HepG2 (cell line): ENCODE measurements at regions not wholly inside any gene's neighbourhood (a gene's known extent, or its start where the extent isn't known, plus 50 kb on each side); places are given as distances from the start of the nearest gene placed in this dataset.

Source experiments
- ATAC-seq: fragments of 200-7000 bp; cut with Tn5 transposase; 3 replicates; pipeline ENCODE4 v1.9.1; 2020; ENCODE audit warnings: mild to moderate bottlenecking, moderate library complexity
- BruUV-seq: library from RNA; stranded (reverse); fragments of 400-500 nt; replicated peaks from 2 replicates; lab custom pipeline; 2021; lab: Mats Ljungman, UMichigan
- CTCF ChIA-PET: fragments of 300-600 bp; formaldehyde crosslinking; extraction: SDS; loops from one replicate; lab custom pipeline; 2021; ENCODE audit warnings: low total read pairs, inconsistent platforms, low intra/inter-chr PET ratio; lab: Yijun Ruan, JAX
- POLR2A ChIA-PET: fragments of 350-600 bp; sonication (Branson Sonifier 250); formaldehyde crosslinking; loops from one replicate; lab custom pipeline; 2020; ENCODE audit warnings: antibody characterized with exemption, inconsistent platforms; lab: Yijun Ruan, JAX
- DNase-seq: peaks from one replicate; pipeline ENCODE4 v3.0.0-alpha.2; 2015; ENCODE audit warnings: low spot score
- FAIRE-seq: peaks from 3 replicates; lab custom pipeline; 2011; peaks lifted over from hg19 to GRCh38; lab: Jason Lieb, UNC
- H2AFZ ChIP-seq: one replicate; pipeline ENCODE4 v1.6.1; 2011; ENCODE audit warnings: low read length, inconsistent platforms
- H3K27ac ChIP-seq: fragments of 300-600 bp; 3 replicates; pipeline ENCODE4 v1.8.0; 2011; ENCODE audit warnings: mixed run types, mild to moderate bottlenecking, mixed read lengths, low read length, inconsistent platforms; ENCODE audit not compliant: insufficient read depth; ENCODE audit errors: extremely low read length
- H3K27me3 ChIP-seq, 2 experiments: fragments of 200-600 bp in 1 of 2; 2 replicates in 1 of 2; 3 replicates in 1 of 2; pipeline versions ENCODE4 v1.6.0 to v1.8.0; 2011; ENCODE audit warnings: low read length in 2 of 2, mild to moderate bottlenecking in 2 of 2, moderate library complexity in 2 of 2, inconsistent platforms in 1 of 2; ENCODE audit not compliant: insufficient read depth in 2 of 2, control insufficient read depth in 1 of 2
- H3K36me3 ChIP-seq, 2 experiments: fragments of 200-600 bp in 1 of 2; replicated peaks in 1 of 2; 2 replicates in 1 of 2; 3 replicates in 1 of 2; pipeline versions ENCODE4 v1.5.1 to v1.8.0; 2011; ENCODE audit warnings: low read length in 2 of 2, inconsistent platforms in 1 of 2; ENCODE audit not compliant: insufficient read depth in 2 of 2, control insufficient read depth in 1 of 2
- H3K4me1 ChIP-seq: 2 replicates; pipeline ENCODE4 v1.5.1; 2012; ENCODE audit warnings: low read length, inconsistent platforms; ENCODE audit not compliant: insufficient read depth
- H3K4me2 ChIP-seq: 2 replicates; pipeline ENCODE4 v1.6.0; 2011; ENCODE audit warnings: low read depth, low read length, inconsistent platforms
- H3K4me3 ChIP-seq, 3 experiments: fragments of 200-600 bp in 1 of 3; sonication (generic), shearing (Covaris generic) in 1 of 3; replicated peaks in 1 of 3; 2 replicates each; pipeline ENCODE4 v1.5.1; 2011 to 2016; ENCODE audit warnings: low read length in 3 of 3, inconsistent platforms in 2 of 3, low read depth in 2 of 3, mild to moderate bottlenecking in 2 of 3, control low read depth in 1 of 3, mixed read lengths in 1 of 3; ENCODE audit not compliant: insufficient read depth in 1 of 3
- H3K79me2 ChIP-seq: one replicate; pipeline ENCODE4 v1.6.1; 2011; ENCODE audit warnings: low read length, inconsistent platforms; ENCODE audit not compliant: insufficient read depth
- H3K9ac ChIP-seq: 2 replicates; pipeline ENCODE4 v1.6.0; 2011; ENCODE audit warnings: mild to moderate bottlenecking, low read depth, low read length, inconsistent platforms; ENCODE audit not compliant: insufficient read depth
- H3K9me3 ChIP-seq: 2 replicates; pipeline ENCODE4 v1.5.1; 2012; ENCODE audit warnings: mild to moderate bottlenecking, low read length
- H4K20me1 ChIP-seq: 2 replicates; pipeline ENCODE4 v1.6.0; 2011; ENCODE audit warnings: inconsistent platforms, mild to moderate bottlenecking, low read length, moderate library complexity; ENCODE audit not compliant: insufficient read depth
- CEBPB ChIP-seq: IDR thresholded peaks from 2 replicates; pipeline ENCODE4 v1.6.1; 2011; ENCODE audit warnings: low read depth, low read length, improper control_type of control experiment, borderline replicate concordance
- FOXA1 ChIP-seq, 2 experiments: fragments of 450-650 bp in 1 of 2; sonication (generic) in 1 of 2; formaldehyde crosslinking in 1 of 2; IDR thresholded peaks; 2 replicates each; pipeline versions ENCODE4 v1.4.0 to v1.6.1; 2016 to 2020; ENCODE audit warnings: missing genetic modification reagents in 1 of 2
- GATAD2A ChIP-seq: IDR thresholded peaks from 2 replicates; pipeline ENCODE4 v1.6.1; 2016
- MED8 ChIP-seq: sonication (generic); formaldehyde crosslinking; IDR thresholded peaks from 2 replicates; pipeline ENCODE4 v1.8.1; 2023; ENCODE audit warnings: mild to moderate bottlenecking, missing genetic modification reagents; ENCODE audit not compliant: insufficient replicate concordance
- MIER3 ChIP-seq: IDR thresholded peaks from 2 replicates; pipeline ENCODE4 v1.6.1; 2016; ENCODE audit warnings: missing compliant biosample characterization, borderline replicate concordance
- MIXL1 ChIP-seq: IDR thresholded peaks from 2 replicates; pipeline ENCODE4 v1.6.1; 2016
- RXRB ChIP-seq: IDR thresholded peaks from 2 replicates; pipeline ENCODE4 v1.6.1; 2016; ENCODE audit warnings: borderline replicate concordance, missing genetic modification reagents, missing compliant biosample characterization
- SMAD1 ChIP-seq: sonication (generic); formaldehyde crosslinking; IDR thresholded peaks from 2 replicates; pipeline ENCODE4 v1.4.0; 2020; ENCODE audit warnings: missing genetic modification reagents, low read depth, mild to moderate bottlenecking, borderline replicate concordance
- SMC3 ChIP-seq: IDR thresholded peaks from 2 replicates; pipeline ENCODE4 v1.6.1; 2011; ENCODE audit warnings: low read length, improper control_type of control experiment
- STAG1 ChIP-seq: sonication (generic); formaldehyde crosslinking; IDR thresholded peaks from 2 replicates; pipeline ENCODE4 v1.4.0; 2020; ENCODE audit warnings: missing genetic modification reagents
- ZBTB8A ChIP-seq: sonication (generic); formaldehyde crosslinking; IDR thresholded peaks from 2 replicates; pipeline ENCODE4 v1.4.0; 2020; ENCODE audit warnings: mild to moderate bottlenecking, low read depth, missing genetic modification reagents, borderline replicate concordance
- ZC3H13 ChIP-seq: sonication (generic); formaldehyde crosslinking; IDR thresholded peaks from 2 replicates; pipeline ENCODE4 v1.8.1; 2023; ENCODE audit warnings: mild to moderate bottlenecking, missing genetic modification reagents, moderate library complexity
- WGBS: methylation state at CpG from one replicate; pipeline ENCODE4 v1.1.6; 2017; ENCODE audit warnings: low lambda C conversion rate; 5-methylcytosine and 5-hydroxymethylcytosine counted together
- in situ Hi-C: cut with HindIII; loops from 2 replicates; pipeline ENCODE4 v1.10.0; 2017; ENCODE audit warnings: low pct_unique_long_range_greater_than_20kb; ENCODE audit not compliant: extremely low pct_ligation_motif_present
- intact Hi-C: fragments of 100-400 bp; cut with micrococcal nuclease; formaldehyde crosslinking; loops from one replicate; pipeline ENCODE4 v1.10.0; 2022; ENCODE audit not compliant: unreplicated experiment
- TF ChIP-seq, protein P1 (sequence below): sonication (generic); formaldehyde crosslinking; IDR thresholded peaks from 2 replicates; pipeline ENCODE4 v1.5.0; 2020; ENCODE audit warnings: mild to moderate bottlenecking, missing genetic modification reagents, borderline replicate concordance

DNA sequence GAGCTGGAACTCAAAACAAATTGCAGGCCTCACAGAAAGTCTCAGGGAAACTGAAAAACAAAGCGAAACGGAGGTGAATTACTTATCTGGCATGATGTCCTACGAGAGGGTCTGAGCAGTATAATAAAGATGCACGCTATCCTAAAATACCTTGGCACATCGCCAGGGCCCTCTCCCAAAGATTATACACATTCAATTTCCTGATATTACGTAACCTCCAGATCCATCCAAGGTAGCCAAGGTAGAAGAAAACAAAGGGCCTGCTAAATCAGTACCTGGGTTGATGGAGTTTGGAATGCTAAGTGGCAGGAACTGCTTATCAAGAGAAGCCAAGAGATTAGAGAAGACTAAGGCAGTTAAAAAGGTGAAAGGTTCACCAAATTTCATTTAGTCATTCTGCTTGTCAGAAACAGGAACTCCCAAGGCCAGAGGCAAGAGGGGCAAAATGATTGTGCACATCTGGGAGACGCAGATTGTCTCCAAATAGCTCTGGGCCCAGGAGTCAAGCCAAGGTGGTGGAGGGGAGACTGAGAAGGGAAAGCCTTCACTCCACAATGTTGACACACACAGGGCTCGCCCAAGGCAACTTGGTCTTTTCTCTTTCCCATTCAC lies 236.8 kb upstream of the ATP5MC3 start:
- Histone ChIP-seq H3K4me1 (no peaks in the 10 kb centered on the region), H3K27me3 (peaks cover 0 to 8% of the 10 kb centered on the region in 2 experiments; a peak in 1 of 5 replicates), H3K9me3 (no peaks in the 10 kb centered on the region), H2AFZ (no peak overlapping the region), H3K79me2 (no peaks in the 10 kb centered on the region), H3K4me3 (no peak overlapping the region), H4K20me1 (no peaks in the 10 kb centered on the region), H3K9ac (no peak overlapping the region), H3K27ac (no peak overlapping the region), H3K36me3 (no peaks in the 10 kb centered on the region), H3K4me2 (no peak overlapping the region)
- ChIA-PET POLR2A (no interaction called here), CTCF (no interaction called here)
- in situ Hi-C loops, result no loop called here
- FAIRE-seq (no peak), ATAC-seq (no peak), DNase-seq (no peak)
- no TSS peak for BruUV-seq
- intact Hi-C loops, result loop anchor here (5.0 kb wide), 1 partner anchor 264 kb away; no protein-coding TSS in a partner anchor
- 26% methylated on average over 8 of the region's 8 CpGs for WGBS
- no peak for TF ChIP-seq ZC3H13 (CRISPR knock-in tag)
- no peak for TF ChIP-seq SMAD1 (CRISPR knock-in tag)
- TF ChIP-seq CEBPB, result peak; percentile 66

DNA sequence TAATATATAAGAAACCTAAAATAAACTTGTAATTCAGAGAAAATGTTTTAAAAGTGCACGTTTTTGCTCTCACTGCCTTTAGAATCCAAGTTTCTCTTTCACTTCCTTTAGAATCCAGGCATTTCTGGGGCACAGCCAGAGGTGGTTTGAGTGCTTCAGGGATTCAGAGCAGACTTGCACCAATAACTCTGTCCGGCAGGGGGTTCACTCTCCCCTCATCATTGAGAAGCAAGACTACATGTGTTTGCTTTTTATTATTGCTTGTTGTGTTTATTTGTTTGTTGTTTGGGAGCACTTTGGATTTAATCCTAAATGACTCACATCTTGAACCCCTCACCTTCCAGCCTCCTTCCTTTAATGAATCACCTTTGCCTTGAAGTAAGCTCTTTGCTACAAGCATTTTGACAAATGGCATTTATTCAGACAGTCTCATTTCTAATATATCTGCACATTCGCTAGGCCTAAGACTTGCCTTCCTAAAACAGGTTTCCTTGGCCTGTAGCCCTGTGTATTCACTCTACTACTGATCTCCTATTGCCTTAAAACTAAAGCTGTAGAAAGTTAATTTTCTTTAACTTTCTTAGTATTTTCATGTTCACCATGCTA lies 233.5 kb upstream of the ATP5MC3 start:
- Histone ChIP-seq H3K9ac (no peak overlapping the region), H3K4me2 (no peak overlapping the region), H3K9me3 (no peaks in the 10 kb centered on the region), H3K36me3 (no peaks in the 10 kb centered on the region), H3K4me1 (no peaks in the 10 kb centered on the region), H4K20me1 (no peaks in the 10 kb centered on the region), H3K27me3 (no peaks in the 10 kb centered on the region; a peak in 1 of 5 replicates), H3K79me2 (no peaks in the 10 kb centered on the region), H3K4me3 (no peak overlapping the region), H3K27ac (no peak overlapping the region), H2AFZ (no peak overlapping the region)
- BruUV-seq, result no TSS peak
- POLR2A ChIA-PET, result no interaction called here
- WGBS, result 17% methylated on average over 3 of the region's 3 CpGs
- intact Hi-C loops, result loop anchor here (1.0 to 5.0 kb wide), 4 partner anchors 216 to 682 kb away; no protein-coding TSS in a partner anchor
- CTCF ChIA-PET, result interaction anchor here (1.2 to 2.2 kb wide), 4 partner anchors 216 to 682 kb away, joined by 4 to 13 read pairs (median 6); no protein-coding TSS in a partner anchor
- FAIRE-seq (peak; percentile 56), ATAC-seq (peak; percentile 97), DNase-seq (peak; percentile 55)
- in situ Hi-C loops, result no loop called here
- TF ChIP-seq, protein P1, sequence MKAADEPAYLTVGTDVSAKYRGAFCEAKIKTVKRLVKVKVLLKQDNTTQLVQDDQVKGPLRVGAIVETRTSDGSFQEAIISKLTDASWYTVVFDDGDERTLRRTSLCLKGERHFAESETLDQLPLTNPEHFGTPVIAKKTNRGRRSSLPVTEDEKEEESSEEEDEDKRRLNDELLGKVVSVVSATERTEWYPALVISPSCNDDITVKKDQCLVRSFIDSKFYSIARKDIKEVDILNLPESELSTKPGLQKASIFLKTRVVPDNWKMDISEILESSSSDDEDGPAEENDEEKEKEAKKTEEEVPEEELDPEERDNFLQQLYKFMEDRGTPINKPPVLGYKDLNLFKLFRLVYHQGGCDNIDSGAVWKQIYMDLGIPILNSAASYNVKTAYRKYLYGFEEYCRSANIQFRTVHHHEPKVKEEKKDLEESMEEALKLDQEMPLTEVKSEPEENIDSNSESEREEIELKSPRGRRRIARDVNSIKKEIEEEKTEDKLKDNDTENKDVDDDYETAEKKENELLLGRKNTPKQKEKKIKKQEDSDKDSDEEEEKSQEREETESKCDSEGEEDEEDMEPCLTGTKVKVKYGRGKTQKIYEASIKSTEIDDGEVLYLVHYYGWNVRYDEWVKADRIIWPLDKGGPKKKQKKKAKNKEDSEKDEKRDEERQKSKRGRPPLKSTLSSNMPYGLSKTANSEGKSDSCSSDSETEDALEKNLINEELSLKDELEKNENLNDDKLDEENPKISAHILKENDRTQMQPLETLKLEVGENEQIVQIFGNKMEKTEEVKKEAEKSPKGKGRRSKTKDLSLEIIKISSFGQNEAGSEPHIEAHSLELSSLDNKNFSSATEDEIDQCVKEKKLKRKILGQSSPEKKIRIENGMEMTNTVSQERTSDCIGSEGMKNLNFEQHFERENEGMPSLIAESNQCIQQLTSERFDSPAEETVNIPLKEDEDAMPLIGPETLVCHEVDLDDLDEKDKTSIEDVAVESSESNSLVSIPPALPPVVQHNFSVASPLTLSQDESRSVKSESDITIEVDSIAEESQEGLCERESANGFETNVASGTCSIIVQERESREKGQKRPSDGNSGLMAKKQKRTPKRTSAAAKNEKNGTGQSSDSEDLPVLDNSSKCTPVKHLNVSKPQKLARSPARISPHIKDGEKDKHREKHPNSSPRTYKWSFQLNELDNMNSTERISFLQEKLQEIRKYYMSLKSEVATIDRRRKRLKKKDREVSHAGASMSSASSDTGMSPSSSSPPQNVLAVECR, result no peak
- no peak for TF ChIP-seq MED8 (CRISPR knock-in tag)
- peak; percentile 18; the same call in 1 of the 2 replicates for TF ChIP-seq GATAD2A (CRISPR knock-in tag)
- no peak for TF ChIP-seq ZBTB8A (CRISPR knock-in tag)
- peak; percentile 88 for TF ChIP-seq SMC3
- peak; percentile 79 for TF ChIP-seq STAG1 (CRISPR knock-in tag)
- 0 out of 2 replicates have a peak, but pooled peaks have one; percentile 39 for TF ChIP-seq MIXL1 (CRISPR knock-in tag)
- TF ChIP-seq FOXA1 (IDR thresholded peaks at IDR 0.05), result no peak
- no peak for TF ChIP-seq FOXA1 (CRISPR knock-in tag; IDR thresholded peaks at IDR 0.05)
- TF ChIP-seq MIER3 (CRISPR knock-in tag), result 0 out of 2 replicates have a peak, but pooled peaks have one; percentile 26
- TF ChIP-seq RXRB (CRISPR knock-in tag), result peak; percentile 19; the same call in 1 of the 2 replicates
